NOMO-1 (cell line): ENCODE measurements at regions not wholly inside any gene's neighbourhood (a gene's known extent, or its start where the extent isn't known, plus 50 kb on each side); places are given as distances from the start of the nearest gene placed in this dataset.
"Not testable (repeated sequence)": the region's sequence is repeated elsewhere in the genome, so short reads cannot be mapped to it uniquely, and the experiment has no call there.

Experiments
- DNase-seq, 2 experiments: peaks; one replicate each; lab custom pipeline; 2025; ENCODE audit not compliant: unreplicated experiment in 2 of 2; lab: John Stamatoyannopoulos, UW

GRCh38 chr5:89869346-89869745, 540.2 kb downstream of the CETN3 start:
- DNase-seq, result no peak

GRCh38 chr5:89866410-89866809, 543.1 kb downstream of the CETN3 start:
- DNase-seq, result no peak

- DNase-seq, result no peak
Measured at GRCh38 chr5:89864941-89865340, 544.6 kb downstream of the CETN3 start.

- no peak for DNase-seq
Measured at GRCh38 chr5:89857790-89858189, 551.8 kb downstream of the CETN3 start.

DNA sequence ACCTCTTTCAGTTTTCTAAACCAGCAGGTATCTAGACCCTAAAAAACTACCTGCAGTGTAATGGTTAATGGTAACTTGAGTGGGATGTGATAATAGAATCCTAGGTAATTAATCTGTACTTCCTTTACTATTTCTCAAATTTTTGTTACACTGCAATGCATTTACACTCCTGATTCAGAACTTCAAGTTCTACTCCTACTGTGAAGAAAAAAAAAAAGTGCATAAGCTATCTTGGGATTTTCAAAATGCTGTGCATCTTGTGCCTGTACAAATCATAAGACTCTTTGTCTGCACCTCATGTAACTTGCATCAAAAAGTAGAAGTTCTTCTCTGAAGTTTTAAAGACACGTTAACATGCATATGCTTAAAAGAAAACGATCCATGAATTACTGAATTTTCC, 554.1 kb downstream of the CETN3 start:
- DNase-seq, result no peak

GRCh38 chr5:89851911-89852310, 557.6 kb downstream of the CETN3 start:
- DNase-seq, result no peak

DNA sequence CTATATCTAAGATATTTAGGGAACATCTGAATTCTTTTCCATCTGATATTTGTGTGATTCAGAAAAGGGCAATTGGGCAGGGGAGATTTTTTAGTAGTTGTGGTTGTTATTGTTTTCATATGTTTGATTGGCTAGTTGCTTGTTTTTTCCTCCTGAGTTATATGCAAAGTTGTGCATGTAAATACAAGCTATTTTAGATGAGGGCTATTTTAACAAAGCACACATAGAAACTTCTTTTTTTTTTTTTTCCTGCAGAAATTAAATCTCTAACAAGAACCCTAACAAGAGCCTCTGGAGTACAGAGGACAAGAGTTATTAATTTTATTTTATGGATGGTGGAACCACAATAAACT, 559.1 kb downstream of the CETN3 start:
- no peak for DNase-seq

GRCh38 chr5:89849830-89850512, 559.6 kb downstream of the CETN3 start:
- no peak for DNase-seq

DNA sequence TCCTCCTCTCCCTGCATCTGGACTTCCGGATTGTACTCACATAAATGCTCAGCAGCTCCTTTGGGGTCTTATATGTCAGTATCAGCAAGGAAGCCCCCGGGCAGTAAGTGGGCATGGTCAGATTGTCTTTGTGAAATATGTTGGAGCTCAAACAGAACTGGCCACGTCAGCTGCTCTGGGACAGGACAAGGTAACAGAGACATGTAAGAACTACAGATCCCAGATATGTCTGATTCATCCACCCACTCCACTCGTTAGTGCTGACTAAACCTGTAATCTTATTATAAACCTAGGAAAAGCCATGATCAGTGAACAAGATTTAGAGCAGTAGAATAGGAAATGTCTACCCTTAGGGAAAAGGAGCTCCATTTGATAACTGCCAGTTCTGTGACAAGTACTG, 561.8 kb downstream of the CETN3 start:
- no peak for DNase-seq

DNA sequence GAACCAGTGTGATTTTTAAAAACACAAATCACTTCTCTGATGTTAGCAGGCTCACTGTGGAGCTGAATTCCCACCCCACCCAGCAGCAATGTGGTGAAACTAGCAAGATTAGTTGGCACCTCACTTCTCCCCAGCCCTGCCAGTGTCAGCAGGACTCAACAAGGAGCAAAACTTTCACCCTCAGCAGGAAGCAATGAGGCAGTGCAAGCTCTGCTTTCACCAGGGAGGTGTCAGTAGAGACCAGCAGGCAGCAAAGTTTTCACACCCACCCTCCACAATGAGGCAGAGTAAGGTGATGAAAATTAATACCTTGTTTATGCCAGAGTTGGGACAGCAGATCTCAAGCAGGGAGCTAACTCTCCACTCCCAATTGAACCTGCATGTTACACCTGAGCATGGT, 565.0 kb downstream of the CETN3 start:
- DNase-seq, result no peak

DNA sequence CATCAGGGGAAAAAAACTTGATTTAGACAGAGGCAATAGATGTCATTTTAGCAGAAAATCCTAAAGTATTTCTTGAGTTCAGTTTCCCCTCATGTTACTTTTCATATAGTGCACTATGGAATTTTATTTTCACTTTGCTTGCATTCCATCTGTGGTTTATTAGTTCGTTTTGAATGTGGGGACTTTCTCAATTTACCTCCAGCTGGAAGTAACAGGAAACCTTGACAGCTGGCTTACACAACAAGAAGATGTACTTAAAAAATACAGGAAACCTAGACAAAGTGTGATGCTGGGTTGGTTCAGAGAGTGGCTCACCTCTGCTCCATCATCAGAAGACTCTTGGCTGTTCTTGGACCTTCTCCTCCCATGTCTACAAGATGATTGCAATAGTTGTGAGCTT, 567.0 kb downstream of the CETN3 start:
- DNase-seq, result no peak

GRCh38 chr5:89840906-89841305, 568.6 kb downstream of the CETN3 start:
- no peak for DNase-seq

DNA sequence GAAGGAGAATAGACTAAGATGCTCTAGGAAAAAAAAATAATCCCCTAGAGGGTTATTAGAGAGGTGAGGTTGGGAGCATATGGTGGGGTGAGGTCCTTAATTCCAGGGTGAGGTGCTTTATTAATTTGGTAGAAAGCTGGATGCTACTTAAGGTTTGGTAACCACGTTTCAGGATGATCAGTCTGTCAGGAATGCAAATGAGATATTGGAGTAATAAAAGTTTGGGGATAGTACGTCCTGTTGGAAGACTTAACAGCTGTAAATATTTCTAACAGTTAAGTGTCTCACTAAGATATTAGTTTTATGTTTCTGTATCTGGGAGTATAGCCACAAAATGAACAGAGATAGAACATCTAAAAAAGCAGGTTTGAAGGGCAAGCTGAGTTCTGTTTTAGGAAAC, 578.9 kb downstream of the CETN3 start:
- no peak for DNase-seq

- DNase-seq, result no peak
Measured at GRCh38 chr5:89827960-89828359, 581.6 kb downstream of the CETN3 start.

- DNase-seq, result no peak
Measured at GRCh38 chr5:89827359-89827758, 582.2 kb downstream of the CETN3 start.

- peak in 1 of 2 experiments; percentile 56 for DNase-seq
Measured at GRCh38 chr5:89826938-89827337, 582.6 kb downstream of the CETN3 start.

GRCh38 chr5:89823046-89823445, 586.5 kb downstream of the CETN3 start:
- no peak for DNase-seq

DNA sequence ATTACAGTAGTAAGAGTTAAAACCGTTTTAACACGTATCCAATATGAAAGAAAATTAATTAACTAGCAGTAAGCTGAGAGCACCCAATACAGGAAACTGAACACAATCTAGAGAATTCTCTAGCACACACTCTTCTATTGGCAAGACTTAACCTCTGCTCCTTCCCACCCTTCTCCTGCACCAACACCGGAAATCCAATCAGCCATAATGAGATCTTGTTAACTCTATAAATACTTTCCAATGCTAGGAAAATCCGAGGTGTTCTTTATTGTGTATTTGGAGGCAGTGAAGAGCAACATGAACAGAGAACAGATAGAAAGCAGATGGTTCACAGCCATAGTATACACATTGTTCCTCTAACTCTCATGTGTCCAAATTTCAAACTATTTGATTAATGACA, 591.7 kb downstream of the CETN3 start:
- DNase-seq, result no peak

- DNase-seq, result no peak
Measured at GRCh38 chr5:89816038-89816437, 593.5 kb downstream of the CETN3 start.

DNA sequence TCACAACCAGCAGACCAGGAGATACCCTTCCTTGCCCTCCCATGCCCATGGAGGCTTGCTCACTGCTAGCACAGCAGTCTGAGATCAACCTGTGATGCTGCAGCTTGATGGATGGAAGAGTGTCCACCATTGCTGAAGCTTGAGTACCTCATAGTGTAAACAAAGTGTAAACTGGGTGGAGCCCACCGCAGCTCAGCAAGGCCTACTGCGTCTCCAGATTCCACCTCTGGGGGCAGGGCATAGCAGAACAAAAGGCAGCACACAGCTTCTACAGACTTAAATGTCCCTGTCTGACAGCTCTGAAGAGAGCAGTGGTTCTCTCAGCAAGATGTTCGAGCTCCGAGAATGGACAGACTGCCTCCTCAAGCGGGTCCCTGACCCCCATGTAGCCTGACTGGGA, 608.8 kb downstream of the CETN3 start:
- DNase-seq, result not testable (repeated sequence)

DNA sequence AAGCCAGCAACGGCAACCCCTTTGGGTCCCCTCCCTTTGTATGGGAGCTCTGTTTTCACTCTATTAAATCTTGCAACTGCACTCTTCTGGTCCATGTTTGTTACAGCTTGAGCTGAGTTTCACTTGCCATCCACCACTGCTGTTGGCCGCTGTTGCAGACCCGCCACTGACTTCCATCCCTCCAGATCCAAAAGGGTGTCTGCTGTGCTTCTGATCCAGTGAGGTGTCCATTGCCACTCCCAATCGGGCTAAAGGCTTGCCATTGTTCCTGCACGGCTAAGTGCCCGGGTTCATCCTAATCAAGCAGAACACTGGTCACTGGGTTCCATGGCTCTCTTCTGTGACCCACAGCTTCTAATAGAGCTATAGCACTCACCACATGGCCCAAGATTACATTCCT, 615.1 kb downstream of the CETN3 start:
- DNase-seq, result not testable (repeated sequence)

- DNase-seq, result not testable (repeated sequence)
Measured at GRCh38 chr5:89779734-89780133, 629.8 kb downstream of the CETN3 start.

DNA sequence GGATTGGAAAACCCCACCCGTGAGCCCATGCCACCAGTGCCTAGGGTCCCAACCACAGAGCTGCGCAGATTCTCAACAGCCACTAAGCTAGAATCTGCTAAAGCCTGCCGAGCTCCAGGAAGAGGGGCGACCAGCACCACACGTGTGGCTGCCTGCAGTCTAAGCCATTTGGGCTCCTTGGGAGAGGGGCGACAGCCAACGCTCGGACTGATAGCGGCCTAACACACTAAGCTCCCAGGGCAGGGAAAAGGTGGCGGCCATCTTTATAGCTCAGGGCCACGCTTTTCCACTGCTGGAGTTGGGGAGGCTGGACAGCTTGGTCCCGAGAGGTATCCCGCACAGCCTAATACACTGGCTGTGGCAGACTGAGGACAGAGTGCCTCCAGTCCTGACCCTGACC, 631.8 kb downstream of the CETN3 start:
- DNase-seq, result no peak
